Aorta (tissue), 5 donors: ENCODE measurements at regions not wholly inside any gene's neighbourhood (a gene's known extent, or its start where the extent isn't known, plus 50 kb on each side); places are given as distances from the start of the nearest gene placed in this dataset.

Source experiments
- ATAC-seq: fragments of 200-7000 bp; cut with Tn5 transposase; one replicate; pipeline ENCODE4 v1.9.1; 2022; ENCODE audit warnings: moderate library complexity; ENCODE audit not compliant: low FRiP score
- DNase-seq, 2 donors: peaks; one replicate each; pipeline ENCODE4 v3.0.0-alpha.2; 2020
- H3K27ac ChIP-seq, 2 donors: one replicate each; pipeline ENCODE4 v1.5.1; 2013; ENCODE audit warnings: low read length in 2 of 2, mild to moderate bottlenecking in 2 of 2, moderate library complexity in 2 of 2, control low read depth in 1 of 2, inconsistent platforms in 1 of 2, low read depth in 1 of 2
- H3K27me3 ChIP-seq, 2 donors: one replicate each; pipeline ENCODE4 v1.6.1; 2013; ENCODE audit warnings: control low read depth in 1 of 2, low read length in 1 of 2, mild to moderate bottlenecking in 1 of 2, moderate library complexity in 1 of 2; ENCODE audit not compliant: insufficient read depth in 2 of 2, control insufficient read depth in 1 of 2
- H3K36me3 ChIP-seq, 2 donors: one replicate each; pipeline ENCODE4 v1.6.1; 2013; ENCODE audit warnings: control low read depth in 1 of 2, low read length in 1 of 2, mild to moderate bottlenecking in 1 of 2; ENCODE audit not compliant: insufficient read depth in 2 of 2, control insufficient read depth in 1 of 2
- H3K4me1 ChIP-seq, 2 donors: one replicate each; pipeline ENCODE4 v1.6.1; 2013; ENCODE audit warnings: low read length in 2 of 2, control low read depth in 1 of 2, mild to moderate bottlenecking in 1 of 2, moderate library complexity in 1 of 2; ENCODE audit not compliant: insufficient read depth in 2 of 2, control insufficient read depth in 1 of 2
- H3K4me3 ChIP-seq, 2 donors: one replicate each; pipeline ENCODE4 v1.5.1; 2013; ENCODE audit warnings: low read length in 2 of 2, control low read depth in 1 of 2, mild to moderate bottlenecking in 1 of 2
- H3K9me3 ChIP-seq: one replicate; pipeline ENCODE4 v1.6.1; 2013; ENCODE audit warnings: mild to moderate bottlenecking, low read length; ENCODE audit not compliant: control insufficient read depth
- WGBS, 2 donors: extraction: QIAGEN DNeasy Blood & Tissue Kit; methylation state at CpG; one replicate each; pipeline ENCODE4 v1.1.7; 2013; 5-methylcytosine and 5-hydroxymethylcytosine counted together
- intact Hi-C, 2 donors: fragments of 100-400 bp; cut with DNase I; formaldehyde crosslinking; loops; one replicate each; pipeline versions ENCODE4 v1.14.2 to v1.15.0; 2022
- donor health status: healthy with polysubstance abuse.
- donor health status: Bipolar disorder and iron deficiency.
- donor health status: DM: no; HTN: no; CAD: no.
- donor health status: DM: no; HTN: no; CAD: no.
- donor health status: DM: yes; HTN: yes; CAD: no.

DNA sequence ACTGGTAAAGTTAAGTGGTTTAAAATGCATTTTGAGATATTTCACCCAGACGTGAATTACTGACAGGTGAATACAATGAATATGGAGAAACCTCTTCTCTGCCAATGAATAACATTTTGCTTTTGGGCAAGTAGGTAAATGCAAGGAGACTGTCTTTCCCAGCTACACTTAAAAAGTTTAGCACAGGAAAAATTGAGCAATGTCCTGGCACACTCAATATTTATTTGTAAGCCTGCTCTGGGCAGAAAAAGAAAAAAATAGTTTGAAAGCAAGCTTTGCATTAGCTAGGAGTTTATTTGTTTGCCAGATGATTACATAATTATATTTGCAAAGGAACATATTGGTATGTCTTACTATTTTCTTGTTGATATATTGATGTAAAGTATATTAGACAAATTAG, 624.2 kb downstream of the ACTR3B start:
- ATAC-seq (no peak), DNase-seq (no peak)
- peaks cover 2% of the 10 kb centered on the region for H3K9me3 ChIP-seq
- H3K4me1 ChIP-seq = no peaks in the 10 kb centered on the region
- H3K4me3 ChIP-seq = no peak overlapping the region
- H3K27me3 ChIP-seq = peaks cover 0 to 2% of the 10 kb centered on the region in 2 donors
- intact Hi-C loops = no loop called here
- H3K27ac ChIP-seq = no peak overlapping the region
- no peaks in the 10 kb centered on the region for H3K36me3 ChIP-seq
- 47 to 54% methylated on average over 1 of the region's 1 CpG for WGBS, 2 donors

DNA sequence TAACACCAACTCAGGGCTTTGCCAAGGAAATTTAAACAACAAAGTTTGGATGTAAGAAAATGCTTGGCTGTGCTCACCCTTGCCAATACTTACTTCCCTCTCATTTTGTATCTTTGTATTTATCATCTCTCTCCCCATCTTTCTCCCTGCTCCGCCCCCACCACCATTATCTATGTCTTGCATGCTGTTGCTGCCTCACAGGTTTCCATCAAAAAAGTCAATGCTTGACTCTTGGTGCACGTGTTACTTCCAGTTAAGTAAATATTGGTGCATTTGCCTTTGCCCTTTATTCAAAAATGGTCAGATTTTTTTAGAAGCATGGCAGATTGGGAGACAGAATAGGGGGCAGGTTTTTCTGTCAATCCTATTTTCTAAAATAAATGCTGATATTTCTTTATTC, 626.0 kb downstream of the ACTR3B start:
- no peak for DNase-seq
- ATAC-seq = no peak
- WGBS, 2 donors = 24 to 28% methylated on average over 2 of the region's 2 CpGs
- intact Hi-C loops = no loop called here
- no peaks in the 10 kb centered on the region for H3K4me1 ChIP-seq
- peaks cover 2% of the 10 kb centered on the region for H3K9me3 ChIP-seq
- no peak overlapping the region for H3K27ac ChIP-seq
- H3K4me3 ChIP-seq = no peak overlapping the region
- peaks cover 0 to 2% of the 10 kb centered on the region in 2 donors for H3K27me3 ChIP-seq
- H3K36me3 ChIP-seq = no peaks in the 10 kb centered on the region

DNA sequence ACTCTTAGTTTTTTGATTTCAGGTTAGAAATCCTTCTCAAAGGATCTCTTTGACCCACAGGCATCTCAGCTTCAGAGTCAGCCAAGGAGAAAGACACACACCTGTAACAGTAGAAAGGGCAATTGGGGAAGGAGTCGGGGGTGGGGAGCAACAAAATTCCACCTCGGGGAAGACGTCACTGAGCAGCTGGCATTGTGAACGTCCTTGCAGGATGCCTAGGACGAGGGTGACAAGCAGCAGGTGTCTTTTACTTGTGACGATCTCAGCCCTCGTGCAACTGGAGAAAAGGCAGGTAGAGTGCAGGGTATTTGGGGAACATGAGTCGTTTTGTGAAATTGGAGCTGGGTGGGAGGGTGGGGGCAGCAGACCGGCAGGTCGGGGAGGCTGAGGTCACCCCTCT, 627.0 kb downstream of the ACTR3B start:
- no peak overlapping the region for H3K27ac ChIP-seq

DNA sequence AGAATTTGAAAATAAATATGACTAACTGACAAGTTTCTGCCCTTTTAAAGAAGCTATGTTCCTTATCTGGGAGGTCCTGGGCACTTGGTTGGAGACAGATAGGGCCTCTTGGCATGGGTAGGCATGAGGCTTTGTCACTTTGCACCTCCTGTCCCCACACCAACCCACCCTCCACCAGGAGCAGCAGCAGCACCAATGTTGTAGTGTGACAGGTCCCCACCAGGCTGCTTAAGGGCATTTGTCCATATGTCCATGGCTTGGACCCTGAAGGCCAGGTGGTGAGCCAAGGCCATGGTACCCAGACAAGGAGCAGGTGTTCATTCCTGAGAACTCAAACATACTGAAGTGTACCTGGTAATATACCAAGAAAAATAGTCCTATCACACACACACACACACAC, 629.1 kb downstream of the ACTR3B start:
- H3K9me3 ChIP-seq = peaks cover 7% of the 10 kb centered on the region
- H3K36me3 ChIP-seq = no peaks in the 10 kb centered on the region
- H3K4me1 ChIP-seq = no peaks in the 10 kb centered on the region
- H3K4me3 ChIP-seq = no peak overlapping the region
- intact Hi-C loops = no loop called here
- peaks cover 0 to 2% of the 10 kb centered on the region in 2 donors for H3K27me3 ChIP-seq
- DNase-seq (no peak), ATAC-seq (no peak)
- no peak overlapping the region for H3K27ac ChIP-seq

More for the DNA sequence above, 627.0 kb downstream of the ACTR3B start:
- ATAC-seq (no peak), DNase-seq (no peak)
- H3K9me3 ChIP-seq = peaks cover 5% of the 10 kb centered on the region
- WGBS, 2 donors = 50 to 56% methylated on average over 10 of the region's 10 CpGs
- intact Hi-C loops = no loop called here
- no peaks in the 10 kb centered on the region for H3K36me3 ChIP-seq
- peaks cover 0 to 2% of the 10 kb centered on the region in 2 donors for H3K27me3 ChIP-seq
- H3K4me1 ChIP-seq = no peaks in the 10 kb centered on the region
- no peak overlapping the region for H3K4me3 ChIP-seq

DNA sequence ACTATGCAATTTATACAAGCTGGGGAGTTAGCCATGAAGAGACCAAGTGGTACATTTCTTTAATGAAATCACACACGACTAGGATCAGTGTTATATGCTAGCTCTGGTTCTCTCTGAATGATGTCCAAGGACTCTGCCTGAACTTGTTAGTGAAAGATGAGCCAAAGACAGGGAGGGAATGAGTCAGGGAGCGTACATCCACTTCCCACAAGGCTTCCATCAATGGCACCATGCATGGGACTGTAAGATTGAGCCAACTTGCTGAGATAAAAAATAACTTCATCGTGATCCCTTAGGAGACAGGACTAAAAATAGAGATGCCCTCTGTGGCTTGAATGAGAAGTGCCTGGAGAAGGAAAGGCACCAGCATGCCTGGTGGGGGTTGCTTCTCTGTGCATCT, 629.7 kb downstream of the ACTR3B start:
- Histone ChIP-seq H3K4me1 (no peaks in the 10 kb centered on the region), H3K4me3 (no peak overlapping the region), H3K36me3 (no peaks in the 10 kb centered on the region), H3K27me3 (peaks cover 0 to 2% of the 10 kb centered on the region in 2 donors), H3K9me3 (peaks cover 7% of the 10 kb centered on the region), H3K27ac (no peak overlapping the region)
- 63 to 69% methylated on average over 3 of the region's 3 CpGs for WGBS, 2 donors
- ATAC-seq (no peak), DNase-seq (no peak)
- intact Hi-C loops = no loop called here

DNA sequence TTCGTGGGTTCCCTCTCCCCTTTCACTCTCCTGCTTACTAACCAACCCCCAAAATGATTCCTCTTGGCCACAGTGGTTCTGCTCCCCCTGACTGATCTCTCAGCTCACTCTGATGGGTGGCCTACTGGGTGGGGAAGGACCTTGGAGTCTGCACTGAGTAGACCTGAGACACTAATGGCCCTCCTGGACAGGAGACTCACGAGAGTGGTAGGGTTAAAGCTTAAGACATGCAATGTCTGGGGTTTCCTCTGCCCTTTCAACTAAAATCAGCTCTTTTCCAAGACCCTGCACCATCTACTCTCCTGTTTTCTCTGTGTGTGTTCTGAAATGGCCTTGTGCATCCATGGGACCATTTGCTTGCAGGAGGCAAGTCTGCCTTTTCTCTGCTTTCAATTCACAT, 631.4 kb downstream of the ACTR3B start:
- H3K27me3 ChIP-seq = peaks cover 0 to under 1% of the 10 kb centered on the region in 2 donors
- H3K4me1 ChIP-seq = no peaks in the 10 kb centered on the region
- peaks cover 7% of the 10 kb centered on the region for H3K9me3 ChIP-seq
- H3K4me3 ChIP-seq = no peak overlapping the region
- no peak overlapping the region for H3K27ac ChIP-seq
- WGBS, 2 donors = 31 to 41% methylated on average over 2 of the region's 2 CpGs
- ATAC-seq (no peak), DNase-seq (no peak)
- intact Hi-C loops = no loop called here
- H3K36me3 ChIP-seq = no peaks in the 10 kb centered on the region

DNA sequence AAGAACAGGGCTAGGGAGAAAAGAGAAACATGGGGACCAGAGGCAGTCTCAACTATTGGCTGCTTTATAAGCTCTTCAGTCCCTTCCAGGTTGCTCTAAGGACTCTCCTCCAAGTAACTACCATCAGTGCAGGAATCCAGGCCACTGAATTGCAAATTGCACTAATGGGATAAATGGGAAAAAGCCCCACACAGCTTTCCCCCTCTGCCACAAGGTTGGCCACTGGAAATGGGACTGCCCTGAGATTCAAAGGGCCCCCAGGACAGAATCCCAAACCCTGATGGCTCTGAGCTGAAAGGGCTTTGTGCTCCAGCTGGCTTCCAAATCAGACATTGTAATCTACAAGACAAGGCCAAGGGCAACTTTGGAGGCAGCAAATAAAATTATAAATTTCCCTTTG, 633.2 kb downstream of the ACTR3B start:
- Histone ChIP-seq H3K36me3 (no peaks in the 10 kb centered on the region), H3K27me3 (no peaks in the 10 kb centered on the region), H3K4me1 (no peaks in the 10 kb centered on the region), H3K4me3 (no peak overlapping the region), H3K27ac (no peak overlapping the region), H3K9me3 (peaks cover 7% of the 10 kb centered on the region)
- no peak for ATAC-seq
- intact Hi-C loops = no loop called here
- no peak for DNase-seq

DNA sequence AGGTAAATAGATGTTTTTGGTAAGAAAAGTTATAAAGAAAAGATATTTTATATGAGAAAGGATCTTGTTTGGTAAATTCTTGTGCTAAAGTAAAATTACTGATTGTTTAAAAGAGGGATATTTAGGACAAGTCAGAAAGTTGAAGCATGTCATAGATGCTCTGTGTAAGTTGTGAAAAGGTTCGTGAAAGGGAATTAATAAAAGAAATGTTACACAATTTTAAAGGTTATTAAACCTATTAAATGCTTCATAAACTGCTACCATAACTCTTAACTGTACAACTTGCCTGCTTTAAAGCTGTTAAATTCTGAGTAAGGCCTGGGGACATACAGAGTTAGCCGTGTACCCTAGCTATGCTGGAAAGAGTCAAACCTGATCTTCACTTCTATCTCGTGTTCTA, 634.1 kb downstream of the ACTR3B start:
- DNase-seq (no peak), ATAC-seq (no peak)
- no peak overlapping the region for H3K4me3 ChIP-seq
- H3K27ac ChIP-seq = no peak overlapping the region
- H3K4me1 ChIP-seq = no peaks in the 10 kb centered on the region
- no peaks in the 10 kb centered on the region for H3K36me3 ChIP-seq
- no peaks in the 10 kb centered on the region for H3K27me3 ChIP-seq
- 76 to 78% methylated on average over 3 of the region's 3 CpGs for WGBS, 2 donors
- intact Hi-C loops = no loop called here
- peaks cover 7% of the 10 kb centered on the region for H3K9me3 ChIP-seq

DNA sequence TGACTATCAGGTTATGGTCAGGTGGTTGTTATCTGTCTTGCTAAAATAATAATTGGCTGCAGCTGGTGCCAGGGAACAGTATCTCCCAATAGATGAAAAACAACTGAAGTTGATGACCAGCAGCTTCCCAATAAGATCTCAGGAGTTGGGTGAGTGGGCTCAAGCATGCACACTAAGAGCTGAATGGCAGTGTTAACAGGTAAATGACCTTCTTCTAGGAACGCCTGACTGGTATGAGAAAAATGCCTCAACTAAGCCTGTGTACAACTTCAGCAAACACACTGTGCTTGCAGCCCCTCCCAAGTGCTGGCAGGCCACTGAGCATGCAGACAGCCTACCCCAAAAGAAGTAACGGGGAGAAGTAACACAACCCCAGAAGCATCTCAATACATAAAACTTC, 636.9 kb downstream of the ACTR3B start:
- no peaks in the 10 kb centered on the region for H3K36me3 ChIP-seq
- intact Hi-C loops = no loop called here
- peaks cover 5% of the 10 kb centered on the region for H3K9me3 ChIP-seq
- no peak overlapping the region for H3K4me3 ChIP-seq
- WGBS, 2 donors = 77 to 87% methylated on average over 2 of the region's 2 CpGs
- DNase-seq (no peak), ATAC-seq (no peak)
- no peaks in the 10 kb centered on the region for H3K4me1 ChIP-seq
- no peak overlapping the region for H3K27ac ChIP-seq
- no peaks in the 10 kb centered on the region for H3K27me3 ChIP-seq
